KBM-7 (cell line): ENCODE measurements at regions not wholly inside any gene's neighbourhood (a gene's known extent, or its start where the extent isn't known, plus 50 kb on each side); places are given as distances from the start of the nearest gene placed in this dataset.
"Not testable (repeated sequence)": the region's sequence is repeated elsewhere in the genome, so short reads cannot be mapped to it uniquely, and the experiment has no call there.

Experiments used
- DNase-seq: peaks from one replicate; pipeline ENCODE4 v3.0.0-alpha.2; 2015
- in situ Hi-C: fragments of 300-500 bp; cut with MboI; formaldehyde crosslinking; loops from 2 replicates; pipeline ENCODE4 v1.14.3; 2020; ENCODE audit warnings: low sequenced_read_pairs, low pct_unique_long_range_greater_than_20kb, mixed read lengths

- DNase-seq, result no peak
These were observed 434.7 kb downstream of the BRD1 start for GRCh38 chr22:49392841-49393510.

DNA sequence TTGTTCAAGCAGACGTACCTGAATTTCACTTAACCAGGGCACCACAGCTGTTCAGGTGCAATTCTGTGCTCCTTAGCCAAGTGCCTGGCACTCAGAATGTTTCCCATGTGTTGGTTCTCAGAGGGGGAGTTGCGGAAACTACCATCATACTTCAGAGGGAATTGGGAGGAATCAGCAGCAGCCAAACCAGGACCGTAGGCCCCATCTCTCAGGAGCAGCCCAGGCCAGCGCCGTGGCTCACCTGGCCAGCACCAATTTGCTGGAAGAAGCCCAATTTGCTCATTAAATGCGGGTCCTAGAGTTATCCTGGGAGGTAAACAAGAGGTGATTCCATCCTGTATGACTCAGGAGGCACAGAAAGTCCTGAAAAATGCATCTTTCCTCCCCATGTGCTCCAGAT lies 435.4 kb downstream of the BRD1 start:
- in situ Hi-C loops, result no loop called here
- DNase-seq, result no peak

More at GRCh38 chr22:49392841-49393510, 434.7 kb downstream of the BRD1 start:
- in situ Hi-C loops, result no loop called here

DNA sequence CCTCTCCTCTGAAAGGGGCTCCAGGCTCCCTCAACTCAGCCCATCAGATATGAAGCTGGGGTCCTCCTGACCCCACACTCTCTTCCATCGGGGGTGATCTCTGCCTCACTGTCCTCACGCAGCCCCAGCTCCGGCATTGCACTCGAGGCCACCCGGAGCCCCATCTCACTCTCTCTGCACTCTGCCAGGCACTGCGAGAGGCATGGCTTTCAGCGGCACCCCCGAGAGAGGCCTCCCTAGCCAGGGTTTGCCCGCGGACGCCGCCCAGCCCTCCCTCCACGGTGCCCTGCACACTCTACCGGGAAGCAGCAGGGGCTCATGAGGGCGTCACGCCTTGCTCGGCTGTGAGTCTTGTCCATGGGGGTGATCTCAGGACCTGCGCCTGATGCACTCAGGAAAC lies 436.2 kb downstream of the BRD1 start:
- no peak for DNase-seq
- in situ Hi-C loops, result no loop called here

GRCh38 chr22:49390954-49391353 lies 436.7 kb downstream of the BRD1 start:
- in situ Hi-C loops, result no loop called here
- DNase-seq, result no peak

DNA sequence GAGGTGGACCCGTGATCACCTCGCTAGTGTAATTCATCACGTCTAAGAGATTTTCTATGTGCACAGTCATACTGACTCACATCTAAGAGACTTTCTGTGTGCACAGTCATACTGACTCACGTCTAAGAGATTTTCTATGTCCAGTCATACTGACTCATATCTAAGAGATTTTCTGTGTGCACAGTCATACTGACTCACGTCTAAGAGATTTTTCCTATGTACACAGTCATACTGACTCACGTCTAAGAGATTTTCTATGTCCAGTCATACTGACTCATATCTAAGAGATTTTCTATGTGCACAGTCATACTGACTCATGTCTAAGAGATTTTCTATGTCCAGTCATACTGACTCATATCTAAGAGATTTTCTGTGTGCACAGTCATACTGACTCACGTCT lies 443.8 kb downstream of the BRD1 start:
- DNase-seq, in situ Hi-C loops: not testable (repeated sequence)

DNA sequence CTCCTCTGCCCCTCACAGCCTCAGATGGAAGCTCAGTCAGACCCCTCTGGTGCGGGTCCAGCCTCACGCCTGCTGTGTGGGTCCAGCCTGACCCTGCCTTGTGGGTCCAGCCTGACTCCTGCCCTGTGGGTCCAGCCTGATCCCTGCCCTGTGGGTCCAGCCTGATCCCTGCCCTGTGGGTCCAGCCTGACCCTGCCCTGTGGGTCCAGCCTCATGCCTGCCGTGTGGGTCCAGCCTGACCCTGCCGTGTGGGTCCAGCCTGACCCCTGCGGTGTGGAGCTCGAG lies 445.3 kb downstream of the BRD1 start:
- in situ Hi-C loops, result no loop called here
- DNase-seq, result no peak

- DNase-seq, result no peak
- in situ Hi-C loops, result no loop called here
These were observed 445.9 kb downstream of the BRD1 start for GRCh38 chr22:49381595-49382450.

DNA sequence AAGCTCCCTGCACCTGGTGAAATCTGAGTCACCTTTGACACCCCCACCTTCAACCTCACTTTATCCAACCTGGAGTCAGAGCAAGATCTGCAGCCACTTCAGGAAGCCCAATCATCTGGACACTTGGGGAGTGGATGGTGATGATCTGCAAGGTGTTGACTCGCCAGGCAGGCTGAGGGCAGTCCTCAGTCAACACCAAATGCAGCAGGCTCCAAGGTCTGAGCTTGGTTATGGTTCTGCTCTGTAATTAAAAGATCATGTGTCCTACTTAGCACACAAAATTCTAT lies 446.9 kb downstream of the BRD1 start:
- in situ Hi-C loops, result no loop called here
- no peak for DNase-seq

DNA sequence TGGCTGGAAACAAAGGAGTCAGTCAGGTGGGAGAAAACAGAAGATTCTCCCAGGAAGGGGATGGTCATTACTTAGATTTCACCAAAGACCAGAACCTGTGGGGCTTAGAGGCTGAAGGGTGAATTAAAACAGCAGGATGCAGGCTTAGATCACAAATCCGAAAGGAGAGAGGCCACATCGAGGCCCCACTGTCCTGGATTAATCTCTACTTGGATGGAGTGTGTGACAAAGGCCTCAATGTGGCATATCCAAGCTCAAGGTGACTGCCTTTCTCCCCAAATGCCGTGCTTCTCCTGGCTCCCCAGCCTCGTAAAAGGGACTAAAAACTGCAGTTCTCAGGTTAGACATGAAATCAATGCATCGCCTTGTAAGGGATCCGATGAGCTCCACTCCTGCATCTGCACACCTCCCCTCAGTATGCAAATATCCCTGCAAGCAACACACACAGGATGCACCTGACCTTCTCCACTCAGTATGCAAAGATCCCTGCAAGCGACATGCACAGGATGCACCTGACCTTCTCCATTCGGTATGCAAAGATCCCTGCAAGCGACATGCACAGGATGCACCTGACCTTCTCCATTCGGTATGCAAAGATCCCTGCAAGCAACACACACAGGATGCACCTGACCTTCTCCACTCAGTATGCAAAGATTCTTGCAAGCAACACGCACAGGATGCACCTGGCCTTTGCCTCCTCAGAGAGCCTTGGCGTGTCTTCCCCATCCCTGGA lies 447.4 kb downstream of the BRD1 start:
- DNase-seq, result no peak
- in situ Hi-C loops, result no loop called here

GRCh38 chr22:49377306-49377705 lies 450.4 kb downstream of the BRD1 start:
- DNase-seq, result no peak
- in situ Hi-C loops, result no loop called here

GRCh38 chr22:49373801-49374226 lies 453.9 kb downstream of the BRD1 start:
- in situ Hi-C loops, result no loop called here
- DNase-seq, result no peak

- in situ Hi-C loops, result no loop called here
- DNase-seq, result no peak
These were observed 454.4 kb downstream of the BRD1 start for GRCh38 chr22:49373289-49373666.

- in situ Hi-C loops, result no loop called here
- no peak for DNase-seq
These were observed 455.0 kb downstream of the BRD1 start for GRCh38 chr22:49372530-49373288.

- DNase-seq, result no peak
- in situ Hi-C loops, result no loop called here
These were observed 455.6 kb downstream of the BRD1 start for GRCh38 chr22:49372111-49372529.

DNA sequence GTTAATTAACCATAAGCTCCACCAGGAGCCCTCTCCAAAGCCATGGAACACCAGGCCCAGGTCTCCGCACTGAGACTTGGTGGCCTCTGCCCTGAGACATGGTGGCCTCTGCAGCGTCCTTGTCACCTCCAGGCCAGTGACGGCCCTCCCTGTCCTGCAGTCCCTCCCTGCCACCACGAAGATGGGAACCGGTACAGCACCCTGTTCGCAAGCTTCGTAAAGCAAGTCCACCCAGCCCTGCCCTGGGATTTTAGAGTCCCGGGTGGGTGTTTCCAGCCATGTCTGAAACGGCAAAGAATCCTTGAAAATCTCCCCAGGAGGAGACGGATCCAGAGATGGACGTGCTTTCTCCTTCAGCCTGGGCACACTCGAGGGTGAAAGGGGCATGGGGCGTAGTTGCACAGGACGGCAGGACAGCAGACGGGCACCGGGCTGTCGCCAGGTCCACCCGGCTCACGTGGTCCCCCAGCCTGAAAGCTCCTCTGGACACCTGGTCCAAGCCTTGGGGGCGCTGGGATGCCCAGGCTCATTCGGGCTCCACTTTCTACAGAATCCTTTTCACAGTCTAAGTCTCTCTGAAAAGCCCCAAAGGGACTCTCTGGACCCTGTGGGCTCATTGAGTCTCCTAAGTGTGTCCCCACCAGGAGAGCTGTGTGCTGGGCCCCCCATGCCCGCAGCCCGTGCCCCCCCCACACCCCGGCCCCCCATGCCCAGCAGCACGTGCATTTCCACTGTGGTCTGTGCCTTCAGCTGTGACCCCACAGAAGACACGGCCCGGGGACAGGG lies 456.2 kb downstream of the BRD1 start:
- no peak for DNase-seq
- in situ Hi-C loops, result no loop called here

- no peak for DNase-seq
- in situ Hi-C loops, result no loop called here
These were observed 456.9 kb downstream of the BRD1 start for GRCh38 chr22:49370627-49371301.

DNA sequence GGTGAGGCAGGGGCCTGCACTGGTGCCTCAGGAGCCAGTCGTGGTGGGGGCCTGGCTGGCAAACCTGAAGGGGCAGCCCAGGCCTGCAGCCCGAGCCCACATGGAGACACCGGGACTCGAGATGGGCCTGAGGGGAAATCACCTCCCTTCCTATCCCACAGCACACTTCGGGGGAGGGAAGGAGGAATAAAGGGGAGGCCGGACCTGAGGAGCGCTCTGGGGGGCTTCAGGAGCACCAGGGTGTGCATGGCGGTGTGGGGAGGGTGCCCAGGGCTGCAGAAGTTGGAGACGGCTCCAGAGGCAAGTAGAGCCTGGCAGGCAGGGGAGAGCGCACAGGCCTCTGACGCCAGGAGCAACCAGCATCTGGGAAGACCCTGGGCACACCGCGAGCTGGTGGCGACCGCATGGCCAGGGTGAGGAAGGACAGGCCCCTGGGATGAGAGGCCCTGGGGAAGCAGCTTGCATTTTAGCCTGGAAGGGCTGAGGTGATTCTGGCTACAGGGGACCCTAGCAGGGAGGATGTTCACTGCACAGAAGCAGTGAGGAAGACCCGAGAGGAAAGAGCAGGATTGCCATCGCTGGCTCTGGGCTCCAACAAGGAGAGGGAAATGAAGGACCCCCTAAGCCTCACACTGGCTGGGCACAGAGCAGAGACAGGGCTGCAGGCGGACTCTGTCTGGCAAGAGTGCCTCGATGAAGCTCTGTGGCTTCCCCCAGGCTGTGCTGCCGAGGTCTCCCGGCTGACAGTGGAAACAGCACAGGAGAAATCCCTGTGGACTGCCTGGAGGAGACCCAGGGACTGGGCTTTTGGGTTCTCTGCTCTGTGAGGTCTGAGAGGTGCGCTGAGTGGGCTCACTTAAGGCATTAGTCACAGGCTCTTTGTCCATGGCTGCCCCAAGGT lies 457.7 kb downstream of the BRD1 start:
- in situ Hi-C loops, result no loop called here
- DNase-seq, result no peak
